NCI-H2196 treated with DMSO at 0.1 percent for 48 hours (cell line): ENCODE measurements at regions not wholly inside any gene's neighbourhood (a gene's known extent, or its start where the extent isn't known, plus 50 kb on each side); places are given as distances from the start of the nearest gene placed in this dataset.
A peak's percentile ranks its signal among the peaks of the same experiment; 100 is the strongest.

Experiments
- DNase-seq: peaks from one replicate; lab custom pipeline; 2025; ENCODE audit not compliant: unreplicated experiment; lab: John Stamatoyannopoulos, UW

DNA sequence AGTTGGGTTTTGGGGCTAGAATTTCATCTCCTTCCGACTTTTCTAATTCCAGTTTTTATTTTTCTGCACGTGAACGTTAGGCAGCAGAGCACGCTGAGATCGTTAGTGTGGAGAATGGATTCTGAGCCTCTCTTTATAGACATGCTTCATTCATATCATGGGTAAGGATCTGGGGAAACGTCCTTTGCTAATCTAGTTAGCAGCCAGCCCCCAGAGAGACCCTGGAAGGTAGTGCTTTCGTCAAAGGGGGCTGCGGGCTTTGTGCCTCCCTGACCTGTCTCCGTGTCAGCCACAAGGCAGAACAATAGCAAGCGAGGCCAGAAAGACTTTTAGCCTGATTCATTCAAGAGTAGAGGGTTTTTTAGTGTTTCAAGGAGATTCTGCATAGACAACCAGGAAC lies 196.3 kb upstream of the KLF6 start:
- no peak for DNase-seq

DNA sequence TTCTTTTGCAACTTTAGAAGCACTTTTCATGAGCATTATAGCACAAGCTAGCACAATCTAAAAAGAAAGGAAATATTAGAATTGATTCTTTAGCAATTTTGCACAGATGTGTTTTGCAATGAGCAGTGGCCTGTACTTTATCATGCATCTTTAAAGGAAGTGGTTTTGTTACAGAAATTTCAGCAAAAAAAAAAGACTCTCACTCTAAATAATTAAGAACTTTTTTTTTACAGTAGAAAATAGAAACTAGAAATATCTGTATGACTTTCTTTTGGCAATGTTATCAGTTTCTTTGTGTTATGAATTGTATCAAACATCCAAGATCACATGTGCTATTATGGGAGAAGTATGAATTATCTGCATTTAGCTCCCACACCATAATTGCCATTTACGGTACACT lies 195.7 kb upstream of the KLF6 start:
- no peak for DNase-seq

DNA sequence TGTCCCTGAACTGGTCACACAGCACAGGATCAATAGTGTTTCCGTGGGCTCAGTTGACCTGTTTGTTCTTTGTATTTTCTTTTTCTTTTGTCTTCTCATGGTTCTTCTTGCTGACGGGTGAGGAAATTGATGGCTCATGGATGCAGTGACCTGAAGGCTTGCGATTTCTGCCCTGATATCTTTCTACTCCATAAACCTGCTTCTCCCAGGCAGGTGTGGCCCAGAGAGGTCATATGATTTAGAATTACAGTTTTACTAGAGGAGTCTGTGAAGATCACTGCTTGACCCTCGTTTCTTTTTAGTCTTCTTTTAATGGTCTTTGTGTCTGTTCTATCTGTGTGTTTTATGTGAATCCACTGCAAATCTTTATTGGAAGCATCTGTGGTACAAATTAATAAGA lies 195.1 kb upstream of the KLF6 start:
- no peak for DNase-seq

DNA sequence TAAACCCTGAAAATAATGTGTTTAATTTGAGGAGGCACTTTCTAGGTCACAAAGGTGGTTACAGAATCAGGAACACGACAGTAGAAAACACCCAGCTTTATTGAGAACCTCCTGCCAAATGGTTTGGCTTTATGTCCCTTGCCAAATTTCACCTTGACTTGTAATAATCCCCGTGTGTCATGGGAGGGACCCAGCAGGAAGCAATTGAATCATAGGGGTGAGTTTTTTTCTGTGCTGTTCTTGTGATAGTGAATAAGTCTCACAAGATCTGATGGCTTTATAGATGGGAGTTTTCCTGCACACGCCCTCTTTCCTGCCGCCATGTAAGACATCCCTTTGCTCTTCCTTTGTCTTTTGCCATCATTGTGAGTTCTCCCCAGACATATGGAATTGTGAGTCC lies 193.8 kb upstream of the KLF6 start:
- DNase-seq = no peak

GRCh38 chr10:3978174-3978573 lies 193.2 kb upstream of the KLF6 start:
- no peak for DNase-seq

DNA sequence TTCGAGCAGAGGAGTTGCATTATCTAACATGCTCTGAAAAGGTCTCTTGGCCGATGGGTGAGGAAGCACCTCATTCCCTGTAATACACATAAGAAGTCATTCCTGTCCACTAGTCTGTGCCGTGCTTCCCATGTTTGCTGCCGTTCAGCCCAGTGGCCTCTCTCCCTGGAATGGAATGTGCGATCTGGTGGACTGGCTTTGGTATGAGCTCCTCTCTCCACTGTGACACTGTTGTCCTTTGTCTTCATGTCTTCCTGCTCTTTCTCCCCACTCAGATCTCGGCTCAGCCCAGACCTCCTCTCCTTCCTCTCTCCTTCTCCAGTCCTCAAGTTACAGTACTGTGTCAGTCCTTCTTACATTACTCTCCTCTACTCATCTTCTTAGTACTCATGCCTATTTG lies 192.8 kb upstream of the KLF6 start:
- DNase-seq = no peak

DNA sequence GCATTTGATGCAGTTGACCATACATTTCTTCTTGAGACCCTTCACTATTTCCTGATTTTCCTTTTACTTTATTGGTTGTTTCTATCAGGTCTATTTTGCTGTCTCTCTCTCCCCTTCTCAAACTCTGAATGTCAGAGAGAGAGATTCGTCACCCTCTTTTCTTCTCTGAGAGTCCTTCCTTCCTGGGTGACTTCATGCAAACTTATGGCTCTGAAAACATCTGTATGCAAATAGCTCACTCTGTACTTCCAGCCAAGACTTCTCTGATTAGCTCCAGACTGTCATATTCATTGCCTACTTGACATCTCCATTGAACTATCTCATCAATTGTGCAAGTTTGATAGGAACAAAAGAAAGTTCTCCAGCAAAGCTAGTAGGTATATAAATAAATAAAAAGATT lies 191.7 kb upstream of the KLF6 start:
- DNase-seq = no peak

GRCh38 chr10:3976171-3976570 lies 191.2 kb upstream of the KLF6 start:
- no peak for DNase-seq

DNA sequence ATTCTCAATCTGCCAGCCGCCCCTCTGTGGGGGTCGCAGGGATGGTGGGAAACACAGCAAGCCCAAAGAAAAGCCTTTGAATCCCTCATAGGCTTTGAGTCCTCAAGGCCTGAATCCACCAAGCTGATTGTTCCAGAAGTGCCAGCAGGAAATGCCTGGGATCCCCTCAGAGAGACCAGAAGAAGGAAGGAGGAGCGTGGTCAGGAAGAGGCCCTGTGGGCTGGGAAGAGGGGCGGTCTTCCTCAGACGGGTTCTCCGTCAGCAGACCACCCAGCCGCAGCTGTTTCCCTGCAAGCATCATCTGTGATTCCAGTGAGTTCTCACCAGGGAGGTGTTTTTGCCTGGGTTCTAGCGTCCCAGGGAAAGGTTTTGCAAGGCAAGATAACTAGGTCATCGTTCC lies 190.0 kb upstream of the KLF6 start:
- no peak for DNase-seq

DNA sequence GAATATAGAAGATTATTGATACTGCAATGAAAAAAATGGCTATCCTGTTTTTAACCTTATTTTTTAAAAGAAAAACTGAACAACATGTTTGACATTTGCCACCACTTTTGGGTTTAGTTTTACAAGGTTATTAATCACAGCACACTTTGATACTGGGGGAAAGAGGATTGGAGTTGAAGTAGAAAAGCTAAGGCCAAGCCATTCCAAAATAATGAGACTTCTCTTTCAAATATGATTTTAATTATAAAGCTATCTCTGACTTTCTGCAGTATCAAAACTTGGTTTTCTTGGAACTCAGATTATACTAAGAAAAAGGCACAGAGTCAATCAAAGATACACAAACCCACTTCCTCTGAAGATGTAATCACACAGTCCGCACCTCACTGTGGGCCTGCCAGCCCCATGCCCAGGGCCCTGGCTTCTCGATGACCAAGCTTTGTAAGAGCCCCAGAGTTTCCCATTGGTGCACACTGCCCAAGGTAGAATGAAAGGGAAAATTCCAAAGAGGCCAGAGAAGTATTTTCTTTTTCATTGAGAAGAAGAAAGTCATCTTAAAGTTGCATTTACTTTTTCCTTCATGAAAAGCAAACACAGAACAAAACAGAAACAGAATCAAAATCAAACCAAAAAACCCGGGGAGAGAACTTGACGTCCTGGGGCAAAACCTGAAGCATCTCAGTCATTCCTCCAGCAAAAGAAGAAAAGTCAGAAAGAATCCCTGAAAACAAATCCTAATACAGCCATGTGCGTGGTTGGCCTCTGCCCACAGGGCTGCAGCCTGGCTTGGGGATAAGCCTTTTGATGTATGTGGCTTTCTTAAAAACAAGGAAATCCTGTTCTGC lies 187.7 kb upstream of the KLF6 start:
- DNase-seq = no peak

GRCh38 chr10:3971713-3972112 lies 186.7 kb upstream of the KLF6 start:
- DNase-seq = no peak

DNA sequence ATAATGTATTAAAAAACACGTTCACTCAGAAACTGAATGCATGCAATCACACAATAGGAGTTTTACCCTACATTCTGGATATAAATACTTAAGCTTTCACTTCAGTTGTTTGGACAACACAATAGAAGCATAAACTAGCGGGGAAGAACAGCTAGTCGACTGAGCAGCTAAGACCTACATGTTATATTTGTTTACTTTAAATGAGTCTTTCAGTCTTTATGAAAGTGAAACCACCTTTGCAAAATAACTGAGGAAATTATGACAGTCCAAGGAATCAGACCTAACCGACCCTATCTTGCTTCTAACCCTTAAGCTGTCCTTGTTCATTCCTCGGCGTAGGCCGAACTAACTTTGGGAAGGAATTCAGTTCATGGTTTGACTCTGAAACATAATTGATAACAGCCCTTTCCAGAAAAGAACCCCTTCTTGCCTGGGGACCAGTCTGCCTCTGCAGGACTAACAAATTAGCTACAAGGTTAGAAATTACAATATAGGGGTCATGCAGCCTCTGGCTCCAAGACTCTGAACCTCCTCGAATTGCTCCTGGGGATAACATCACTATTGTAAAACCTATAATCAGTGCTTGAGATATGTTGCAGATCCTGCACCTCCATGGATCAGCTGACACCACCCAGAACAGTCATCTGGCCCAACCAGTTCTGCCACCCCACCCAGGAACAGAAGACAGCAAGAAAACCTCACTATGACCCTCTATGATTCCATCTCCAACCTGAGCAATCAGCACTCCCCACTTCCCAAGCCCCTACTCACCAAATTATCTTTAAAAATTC lies 185.1 kb upstream of the KLF6 start:
- no peak for DNase-seq

DNA sequence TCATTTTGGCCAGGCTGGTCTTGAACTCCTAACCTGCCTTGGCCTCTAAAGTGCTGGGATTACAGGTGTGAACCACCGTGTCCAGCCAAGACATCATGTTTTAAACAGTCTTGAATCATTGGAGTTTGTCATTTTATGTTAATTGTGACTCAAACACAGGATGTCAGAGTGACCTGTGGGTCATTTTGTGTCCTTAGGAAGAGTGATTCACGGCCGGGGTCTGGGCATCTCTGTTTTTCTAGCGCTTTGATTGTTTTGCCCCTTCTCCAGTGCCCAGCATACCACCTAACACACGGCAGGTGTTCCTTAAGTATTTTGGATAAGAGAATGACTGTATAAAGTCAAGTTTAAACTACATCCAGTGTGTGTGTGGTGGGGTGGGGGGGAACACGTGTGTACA lies 183.7 kb upstream of the KLF6 start:
- DNase-seq = no peak

DNA sequence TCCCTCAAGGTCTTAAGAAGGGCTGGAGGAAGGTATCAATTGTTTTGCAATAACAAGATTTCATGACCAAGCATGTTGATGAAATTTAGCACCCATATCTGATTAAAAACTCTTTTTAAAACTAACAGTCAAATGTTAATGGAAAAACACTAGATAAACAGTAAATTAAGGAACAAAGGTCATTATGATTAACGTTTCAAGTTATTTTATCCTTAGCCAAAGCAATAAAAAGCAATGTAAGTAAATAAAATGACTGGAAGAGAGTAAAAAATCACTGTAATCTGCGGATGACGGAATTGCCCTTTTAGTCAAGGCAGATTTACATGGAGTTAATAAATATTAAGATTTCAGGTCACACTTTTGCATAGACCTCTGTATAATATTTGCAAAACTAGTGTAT lies 179.5 kb upstream of the KLF6 start:
- no peak for DNase-seq

DNA sequence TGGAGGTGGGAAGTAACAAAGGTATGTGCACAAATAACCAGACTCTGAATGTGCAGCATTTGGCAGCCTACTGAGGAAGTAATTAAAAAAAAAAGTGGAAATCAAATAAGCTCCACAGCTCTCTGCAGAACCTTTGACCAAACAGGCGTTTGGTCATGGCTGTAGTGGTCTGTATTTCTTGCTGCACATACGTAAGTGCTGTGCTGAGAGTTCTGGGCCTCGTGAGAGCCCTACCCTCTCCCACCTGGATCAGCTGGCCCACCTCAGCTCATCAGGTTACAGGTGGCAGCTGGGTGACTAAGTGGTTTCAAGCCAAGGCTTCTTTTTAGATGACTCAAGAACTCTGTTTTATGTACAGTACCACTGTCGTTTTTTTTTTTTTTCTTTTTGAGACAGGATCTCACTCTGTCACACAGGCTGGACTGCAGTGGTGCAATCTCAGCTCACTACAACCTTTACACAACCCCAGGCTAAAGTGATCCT lies 178.2 kb upstream of the KLF6 start:
- DNase-seq = peak; percentile 18

- no peak for DNase-seq
These were observed 176.1 kb upstream of the KLF6 start for GRCh38 chr10:3961082-3961481.

DNA sequence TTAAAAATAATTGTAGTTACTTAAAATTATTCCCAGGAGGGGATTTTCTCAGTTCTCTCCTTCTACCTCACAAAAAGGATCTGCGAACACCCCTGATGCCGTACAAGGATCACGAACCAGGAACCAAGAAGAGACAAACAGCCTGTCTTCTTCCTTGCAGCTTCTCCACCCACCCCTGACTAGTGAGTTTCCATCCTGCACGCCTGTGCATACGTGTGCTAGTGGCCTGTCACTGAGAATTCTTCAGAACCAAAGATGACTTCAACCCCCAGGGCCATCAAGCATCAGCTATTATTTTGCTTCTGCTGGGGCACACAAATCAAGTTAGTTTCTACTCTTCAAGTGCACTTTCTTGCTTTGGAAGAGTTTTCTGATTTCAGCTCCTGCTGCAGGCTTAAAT lies 175.5 kb upstream of the KLF6 start:
- no peak for DNase-seq

- DNase-seq = no peak
These were observed 174.6 kb upstream of the KLF6 start for GRCh38 chr10:3959370-3960325.

DNA sequence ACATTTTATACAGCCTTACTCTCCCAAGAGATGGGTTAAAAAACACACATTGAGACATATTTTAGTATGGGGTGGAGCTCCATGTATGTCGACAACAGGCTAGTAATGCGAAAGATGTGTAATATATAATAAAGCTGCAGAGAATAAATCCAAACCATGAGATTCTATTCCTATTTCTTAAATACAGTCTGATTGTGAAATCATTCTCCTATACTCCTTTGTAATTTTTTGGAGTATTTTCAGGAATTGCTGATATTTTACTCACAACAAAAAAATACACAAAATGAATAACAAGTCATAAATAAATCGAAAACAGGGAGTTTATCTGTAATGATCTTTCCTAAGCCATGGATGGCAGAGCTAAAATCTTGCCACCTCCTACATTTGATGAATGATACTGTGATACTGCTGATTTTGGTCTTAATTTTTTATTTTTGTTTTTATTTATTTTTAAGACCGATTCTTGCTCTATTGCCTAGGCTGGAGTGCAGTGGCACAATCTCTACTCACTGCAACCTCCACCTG lies 173.5 kb upstream of the KLF6 start:
- no peak for DNase-seq

DNA sequence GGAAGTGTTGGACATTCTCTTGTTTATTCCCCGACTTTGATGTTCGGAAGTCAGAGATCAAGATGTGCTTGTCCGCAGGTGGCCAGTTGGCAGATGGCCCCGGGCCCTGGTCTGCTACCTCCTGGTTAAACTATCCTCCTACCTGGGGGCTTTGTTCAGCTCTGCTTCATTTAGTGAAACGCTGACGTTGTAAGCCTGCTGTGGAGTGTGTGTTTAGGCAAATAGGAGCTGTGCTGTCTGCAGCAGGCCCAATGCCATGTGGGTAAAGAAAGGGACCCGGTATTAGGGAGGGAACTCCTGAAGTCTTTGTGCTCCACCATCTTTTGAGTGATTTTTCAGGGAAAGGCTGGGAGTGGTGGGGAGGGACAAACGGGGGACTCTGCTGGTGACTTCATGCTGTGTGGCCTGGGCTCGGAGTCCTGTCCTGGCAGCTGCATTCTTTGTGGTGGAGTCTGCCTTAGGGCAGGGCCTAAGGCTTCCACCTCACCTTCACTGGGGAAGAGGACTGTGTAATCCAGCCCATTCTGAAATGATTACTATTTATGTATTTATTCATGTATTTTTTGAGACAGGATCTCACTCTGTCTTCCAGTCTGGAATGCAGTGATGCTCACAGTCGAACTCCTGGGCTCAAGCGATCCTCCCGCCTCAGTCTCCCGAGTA lies 171.1 kb upstream of the KLF6 start:
- DNase-seq = peak; percentile 16
